H1 (cell line): ENCODE measurements at regions not wholly inside any gene's neighbourhood (a gene's known extent, or its start where the extent isn't known, plus 50 kb on each side); places are given as distances from the start of the nearest gene placed in this dataset.

Experiments
- CTCF ChIA-PET: fragments of 300-600 bp; sonication (Branson Sonifier 250); formaldehyde crosslinking; loops from one replicate; lab custom pipeline; 2021; ENCODE audit not compliant: partially characterized antibody; lab: Charles Lee
- POLR2A ChIA-PET: fragments of 300-600 bp; sonication (Branson Sonifier 250); formaldehyde crosslinking; loops from one replicate; lab custom pipeline; 2021; ENCODE audit warnings: inconsistent platforms; ENCODE audit not compliant: partially characterized antibody; lab: Charles Lee
- DNase-seq, 2 experiments: peaks; one replicate each; pipeline versions ENCODE4 v3.0.0 to v3.0.0-alpha.2; 2010 to 2022; ENCODE audit warnings: low spot score in 2 of 2, low read depth in 1 of 2, mixed read lengths in 1 of 2
- FAIRE-seq: peaks from 2 replicates; lab custom pipeline; 2011; peaks lifted over from hg19 to GRCh38; lab: Jason Lieb, UNC
- H2AFZ ChIP-seq: 2 replicates; pipeline ENCODE4 v1.8.1; 2012; ENCODE audit warnings: low read length, inconsistent platforms
- H2AK5ac ChIP-seq: 2 replicates; pipeline ENCODE4 v1.6.1; 2013; ENCODE audit warnings: low read depth, low read length
- H2BK120ac ChIP-seq: replicated peaks from 2 replicates; pipeline ENCODE3; 2013; ENCODE audit warnings: low read depth, low read length, inconsistent platforms
- H2BK12ac ChIP-seq: 2 replicates; pipeline ENCODE4 v1.6.1; 2013; ENCODE audit warnings: low read depth, low read length
- H2BK15ac ChIP-seq: 2 replicates; pipeline ENCODE4 v1.6.1; 2013; ENCODE audit warnings: low read length
- H2BK20ac ChIP-seq: 2 replicates; pipeline ENCODE4 v1.6.1; 2013; ENCODE audit warnings: low read length
- H2BK5ac ChIP-seq: 2 replicates; pipeline ENCODE4 v1.6.1; 2013; ENCODE audit warnings: low read depth, low read length
- H3K14ac ChIP-seq: 2 replicates; pipeline ENCODE4 v1.6.1; 2013; ENCODE audit warnings: inconsistent platforms; ENCODE audit not compliant: insufficient read length
- H3K18ac ChIP-seq: 2 replicates; pipeline ENCODE4 v1.6.1; 2013; ENCODE audit warnings: low read length; ENCODE audit errors: extremely low read depth
- H3K23ac ChIP-seq: 2 replicates; pipeline ENCODE4 v1.6.1; 2013; ENCODE audit warnings: inconsistent platforms; ENCODE audit not compliant: insufficient read length
- H3K23me2 ChIP-seq: 2 replicates; pipeline ENCODE4 v1.6.1; 2013; ENCODE audit warnings: low read depth, low read length
- H3K27ac ChIP-seq: 2 replicates; pipeline ENCODE4 v1.6.1; 2011; ENCODE audit warnings: low read depth, low read length, inconsistent platforms
- H3K27me3 ChIP-seq, 4 experiments: replicated peaks in 1 of 4; 1 replicate in 1 of 4; 2 replicates in 3 of 4; pipeline versions ENCODE4 v1.6.1 to v1.8.1; 2011 to 2013; ENCODE audit warnings: low read length in 3 of 4, mild to moderate bottlenecking in 3 of 4, inconsistent platforms in 2 of 4, mixed read lengths in 2 of 4, moderate library complexity in 1 of 4; ENCODE audit not compliant: control insufficient read depth in 3 of 4, insufficient read depth in 3 of 4; ENCODE audit errors: extremely low read depth in 1 of 4
- H3K36me3 ChIP-seq, 4 experiments: 2 replicates each; pipeline versions ENCODE4 v1.6.1 to v1.8.1; 2011 to 2013; ENCODE audit warnings: mild to moderate bottlenecking in 4 of 4, low read length in 3 of 4, moderate library complexity in 2 of 4, control low read depth in 1 of 4, inconsistent platforms in 1 of 4; ENCODE audit not compliant: insufficient read depth in 4 of 4, control insufficient read depth in 2 of 4
- H3K4ac ChIP-seq: replicated peaks from 2 replicates; pipeline ENCODE3; 2013; ENCODE audit warnings: low read length, low read depth, mixed read lengths, inconsistent platforms; ENCODE audit not compliant: insufficient read length
- H3K4me1 ChIP-seq, 4 experiments: replicated peaks in 1 of 4; 1 replicate in 1 of 4; 2 replicates in 3 of 4; pipeline versions ENCODE4 v1.6.1 to v1.8.1; 2011 to 2013; ENCODE audit warnings: low read length in 3 of 4, inconsistent platforms in 2 of 4, mixed read lengths in 1 of 4; ENCODE audit not compliant: insufficient read depth in 4 of 4, control insufficient read depth in 3 of 4
- H3K4me2 ChIP-seq, 2 experiments: 2 replicates each; pipeline versions ENCODE4 v1.6.1 to v1.8.1; 2011 to 2013; ENCODE audit warnings: low read depth in 2 of 2, low read length in 2 of 2, control low read depth in 1 of 2, inconsistent platforms in 1 of 2, mild to moderate bottlenecking in 1 of 2; ENCODE audit not compliant: insufficient read depth in 1 of 2
- H3K4me3 ChIP-seq, 4 experiments: fragments of 200-600, 300-600 bp in 1 of 4; sonication (generic), shearing (Covaris generic), sonication (Bioruptor Twin) in 1 of 4; 2 replicates each; pipeline versions ENCODE4 v1.5.1 to v1.8.1; 2011 to 2016; ENCODE audit warnings: low read length in 4 of 4, low read depth in 3 of 4, control low read depth in 2 of 4, inconsistent platforms in 2 of 4, mild to moderate bottlenecking in 2 of 4, mixed read lengths in 1 of 4, moderate library complexity in 1 of 4; ENCODE audit not compliant: insufficient read depth in 2 of 4; ENCODE audit errors: extremely low read depth in 1 of 4
- H3K56ac ChIP-seq: replicated peaks from 2 replicates; pipeline ENCODE3; 2013; ENCODE audit warnings: low read depth, mild to moderate bottlenecking, mixed read lengths, low read length, inconsistent platforms; ENCODE audit not compliant: insufficient read length
- H3K79me1 ChIP-seq: 2 replicates; pipeline ENCODE4 v1.6.1; 2013; ENCODE audit warnings: low read depth, low read length, control low read depth
- H3K79me2 ChIP-seq, 2 experiments: 2 replicates each; pipeline versions ENCODE4 v1.6.1 to v1.8.1; 2012 to 2013; ENCODE audit warnings: low read length in 2 of 2, mild to moderate bottlenecking in 2 of 2, inconsistent platforms in 1 of 2; ENCODE audit not compliant: insufficient read depth in 2 of 2, control insufficient read depth in 1 of 2
- H3K9ac ChIP-seq, 4 experiments: replicated peaks in 1 of 4; 1 replicate in 1 of 4; 2 replicates in 3 of 4; pipeline versions ENCODE4 v1.6.1 to v1.8.1; 2011 to 2013; ENCODE audit warnings: low read depth in 3 of 4, low read length in 3 of 4, control low read depth in 2 of 4, mild to moderate bottlenecking in 2 of 4, moderate library complexity in 2 of 4, inconsistent platforms in 1 of 4; ENCODE audit errors: extremely low read depth in 1 of 4
- H3K9me3 ChIP-seq, 2 experiments: 2 replicates each; pipeline versions ENCODE4 v1.6.1 to v1.8.1; 2012 to 2013; ENCODE audit warnings: mild to moderate bottlenecking in 2 of 2, moderate library complexity in 2 of 2, control low read depth in 1 of 2, inconsistent platforms in 1 of 2, low read depth in 1 of 2, low read length in 1 of 2, mixed read lengths in 1 of 2; ENCODE audit not compliant: insufficient read depth in 2 of 2
- H4K20me1 ChIP-seq, 2 experiments: replicated peaks in 1 of 2; 2 replicates each; pipeline versions ENCODE3 to v1.8.1; 2011 to 2013; ENCODE audit warnings: inconsistent platforms in 2 of 2, low read length in 2 of 2, mild to moderate bottlenecking in 1 of 2; ENCODE audit not compliant: insufficient read depth in 2 of 2, control insufficient read depth in 1 of 2
- H4K5ac ChIP-seq: 2 replicates; pipeline ENCODE4 v1.6.1; 2013; ENCODE audit warnings: low read length, low read depth, mixed read lengths, inconsistent platforms; ENCODE audit not compliant: insufficient read length
- H4K8ac ChIP-seq: 2 replicates; pipeline ENCODE4 v1.8.0; 2013; ENCODE audit warnings: mild to moderate bottlenecking, moderate library complexity, low read length, inconsistent platforms; ENCODE audit not compliant: insufficient read depth; ENCODE audit errors: extremely low read depth
- H4K91ac ChIP-seq: replicated peaks from 2 replicates; pipeline ENCODE3; 2013; ENCODE audit warnings: low read length, mixed read lengths, inconsistent platforms; ENCODE audit not compliant: insufficient read length
- RNF2 ChIP-seq: fragments of 200-900, 300-1000 bp; sonication (generic); IDR thresholded peaks from 2 replicates; pipeline ENCODE4 v1.7.1; 2016; ENCODE audit warnings: borderline replicate concordance, low read depth, mild to moderate bottlenecking, antibody characterized with exemption, low read length; ENCODE audit not compliant: poor library complexity, severe bottlenecking; ENCODE audit errors: missing control alignments
- SAP30 ChIP-seq: fragments of 300-600 bp; sonication (generic); IDR thresholded peaks from 2 replicates; pipeline ENCODE4 v1.7.1; 2012; ENCODE audit warnings: low read length, moderate library complexity, mild to moderate bottlenecking, inconsistent platforms; ENCODE audit not compliant: insufficient read depth, insufficient replicate concordance
- ZNF274 ChIP-seq: IDR thresholded peaks from 2 replicates; pipeline ENCODE4 v1.7.0; 2012; ENCODE audit warnings: low read length, borderline replicate concordance; ENCODE audit errors: extremely low read depth
- WGBS, 2 experiments: shearing (Covaris generic) in 1 of 2; methylation state at CpG; one replicate each; pipeline versions ENCODE4 v1.1.6 to v1.1.7; 2013 to 2015; ENCODE audit warnings: low lambda C conversion rate in 2 of 2, mixed read lengths in 2 of 2, inconsistent platforms in 1 of 2, low coverage in 1 of 2, missing lambda C conversion rate in 1 of 2; ENCODE audit not compliant: insufficient replicate concordance in 2 of 2, insufficient coverage in 1 of 2, insufficient read length in 1 of 2; ENCODE audit errors: extremely low coverage in 1 of 2, missing lambda C conversion rate in 1 of 2; 5-methylcytosine and 5-hydroxymethylcytosine counted together

DNA sequence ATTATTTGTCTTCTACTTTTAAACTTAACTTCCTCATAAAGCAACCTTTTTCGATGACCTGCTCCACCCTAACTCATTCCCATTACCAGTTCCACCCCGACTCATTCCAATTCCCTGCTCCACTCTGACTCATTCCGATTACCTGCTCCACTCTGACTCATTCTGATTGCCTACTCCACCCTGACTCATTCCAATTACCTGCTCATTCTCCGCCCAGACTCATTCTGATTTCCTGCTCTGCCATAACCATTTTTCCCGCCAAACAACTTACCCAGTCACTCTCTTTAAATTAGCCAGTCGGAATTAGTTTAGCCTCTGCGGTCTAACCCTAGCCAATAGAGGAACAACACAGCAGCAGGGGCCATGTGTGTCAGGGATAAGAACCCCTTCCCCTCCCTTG, 249.1 kb downstream of the DPY19L2 start:
- CTCF ChIA-PET, result interaction anchor here (0.8 to 1.6 kb wide), 2 partner anchors 141 to 315 kb away, joined by 3 to 4 read pairs; no protein-coding TSS in a partner anchor
- Histone ChIP-seq H2BK120ac (no peak overlapping the region), H3K4ac (no peak overlapping the region), H2BK5ac (peak overlapping the region; percentile 49; the same call in 1 of the 2 replicates), H4K5ac (no peak overlapping the region), H3K23me2 (peaks cover 4% of the 10 kb centered on the region; the same call in 1 of the 2 replicates), H4K91ac (no peak overlapping the region), H4K20me1 (no peaks in the 10 kb centered on the region), H3K4me2 (no peak overlapping the region), H3K79me2 (no peaks in the 10 kb centered on the region), H3K18ac (no peak overlapping the region), H2AK5ac (no peak overlapping the region), H2AFZ (no peak overlapping the region), H3K79me1 (no peaks in the 10 kb centered on the region), H3K9ac (no peak overlapping the region), H3K36me3 (no peaks in the 10 kb centered on the region), H3K23ac (no peak overlapping the region), H3K27ac (no peak overlapping the region), H3K56ac (no peak overlapping the region), H3K27me3 (no peaks in the 10 kb centered on the region), H3K9me3 (no peaks in the 10 kb centered on the region), H2BK20ac (no peak overlapping the region), H3K4me1 (peaks cover 0 to 7% (median 0%) of the 10 kb centered on the region in 4 experiments; a peak in 2 of 7 replicates), H2BK12ac (peak overlapping the region; percentile 82), H3K4me3 (no peak overlapping the region), H4K8ac (no peak overlapping the region), H2BK15ac (no peak overlapping the region), H3K14ac (no peak overlapping the region)
- no peak for DNase-seq
- no peak for FAIRE-seq
- POLR2A ChIA-PET, result no interaction called here
- 88% methylated on average over 7 of the region's 7 CpGs; no CpG with 5 or more reads in 1 of the 2 experiments for WGBS, 2 experiments
- TF ChIP-seq ZNF274 (no peak), RNF2 (no peak), SAP30 (no peak)
